Choroid plexus epithelial cell (primary cell): ENCODE measurements at regions not wholly inside any gene's neighbourhood (a gene's known extent, or its start where the extent isn't known, plus 50 kb on each side); places are given as distances from the start of the nearest gene placed in this dataset.

Experiments used
- DNase-seq: peaks from one replicate; pipeline ENCODE4 v3.0.0-alpha.2; 2010; ENCODE audit warnings: low read depth
- H3K4me3 ChIP-seq: 2 replicates; pipeline ENCODE4 v1.5.1; 2011; ENCODE audit warnings: low read depth, mild to moderate bottlenecking, control low read depth, low read length, moderate library complexity
- CTCF ChIP-seq: conservative IDR thresholded peaks from 2 replicates; pipeline ENCODE4 v1.5.1; 2011; ENCODE audit warnings: low read depth, mild to moderate bottlenecking, control low read depth, inconsistent platforms, low read length, moderate library complexity

DNA sequence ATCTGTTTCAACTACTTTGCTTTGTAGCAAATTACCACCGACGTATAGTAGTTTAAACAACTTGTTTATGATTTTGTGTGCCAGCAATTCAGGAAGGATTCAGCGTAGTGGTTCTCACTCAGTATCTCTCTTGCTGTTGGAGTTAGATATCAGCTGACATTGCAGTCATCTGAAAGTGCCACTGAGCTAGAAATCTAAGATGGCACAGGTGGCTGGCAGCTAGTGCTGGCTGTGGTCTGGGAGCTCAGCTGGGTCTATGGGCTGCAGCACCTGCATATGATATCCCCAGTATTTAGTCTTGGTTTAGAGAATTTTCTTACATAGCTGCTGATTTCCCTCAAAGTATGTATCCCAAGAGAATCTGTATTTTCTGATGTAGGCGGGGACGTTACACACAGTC is 235.6 kb downstream of the SCG2 start:
- TF ChIP-seq CTCF, result no peak
- DNase-seq, result no peak
- no peak overlapping the region for H3K4me3 ChIP-seq

DNA sequence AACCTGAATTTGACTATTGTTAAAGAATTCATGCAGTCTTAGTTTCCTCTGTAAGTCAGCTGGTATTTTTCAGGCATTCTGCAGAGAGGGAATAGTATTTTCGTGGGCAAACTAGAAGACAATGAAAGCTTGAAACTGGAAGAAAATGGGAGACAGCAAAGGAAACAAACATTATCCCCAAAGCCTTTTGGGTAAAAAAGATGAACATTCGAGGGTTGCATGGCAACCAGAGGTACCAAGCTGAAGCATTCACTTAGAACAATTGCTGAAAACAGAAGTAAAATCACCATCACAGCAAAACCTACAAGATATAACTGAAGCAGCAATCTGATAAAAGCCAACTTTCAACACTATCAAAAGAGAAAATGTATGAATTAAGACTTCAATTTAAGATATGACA is 233.7 kb downstream of the SCG2 start:
- no peak overlapping the region for H3K4me3 ChIP-seq
- no peak for DNase-seq

DNA sequence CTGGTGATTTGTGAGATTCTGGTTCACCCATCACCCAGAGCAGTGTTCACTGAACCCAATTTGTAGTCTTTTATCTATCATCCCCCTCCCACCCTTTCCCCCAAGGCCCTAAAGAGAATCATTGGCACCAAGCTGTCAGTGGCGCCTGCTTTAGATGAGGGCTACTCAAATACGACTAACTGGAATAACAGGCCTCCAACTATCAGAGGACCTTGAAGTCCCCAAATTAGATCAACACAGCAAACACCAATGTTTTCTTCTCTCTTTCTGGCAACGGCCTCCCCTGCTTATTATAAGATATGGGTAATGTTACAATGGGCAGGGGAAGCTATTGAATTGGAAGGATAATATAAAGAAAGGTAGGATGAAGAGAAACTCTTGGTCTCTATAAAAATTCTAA is 232.3 kb downstream of the SCG2 start:
- no peak for DNase-seq
- no peak overlapping the region for H3K4me3 ChIP-seq
- TF ChIP-seq CTCF, result no peak

More for the DNA sequence above, 233.7 kb downstream of the SCG2 start:
- no peak for TF ChIP-seq CTCF

- TF ChIP-seq CTCF, result no peak
Observed at GRCh38 chr2:223383315-223383714, 218.8 kb downstream of the SCG2 start.

DNA sequence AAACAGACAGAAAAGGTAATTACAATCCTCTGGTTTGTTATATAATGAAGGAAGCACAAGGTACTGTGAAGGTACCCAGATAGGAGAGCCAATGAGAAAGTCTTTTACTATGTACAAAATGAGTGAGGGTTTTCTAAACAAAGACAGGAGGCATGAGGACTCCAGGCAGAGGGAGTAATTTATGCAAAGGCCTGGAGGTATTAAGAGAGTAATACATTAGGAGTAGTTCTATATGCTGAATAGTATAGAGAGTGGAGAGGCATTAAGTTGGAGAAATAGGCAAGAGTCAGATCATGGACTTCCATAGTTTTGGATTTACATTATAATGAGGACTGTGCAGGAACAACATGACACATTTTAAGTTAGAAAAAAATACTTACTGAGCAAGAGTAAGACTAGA is 216.0 kb downstream of the SCG2 start:
- no peak for TF ChIP-seq CTCF
- H3K4me3 ChIP-seq, result no peak overlapping the region
- DNase-seq, result no peak

More at GRCh38 chr2:223383315-223383714, 218.8 kb downstream of the SCG2 start:
- H3K4me3 ChIP-seq, result no peak overlapping the region
- no peak for DNase-seq

DNA sequence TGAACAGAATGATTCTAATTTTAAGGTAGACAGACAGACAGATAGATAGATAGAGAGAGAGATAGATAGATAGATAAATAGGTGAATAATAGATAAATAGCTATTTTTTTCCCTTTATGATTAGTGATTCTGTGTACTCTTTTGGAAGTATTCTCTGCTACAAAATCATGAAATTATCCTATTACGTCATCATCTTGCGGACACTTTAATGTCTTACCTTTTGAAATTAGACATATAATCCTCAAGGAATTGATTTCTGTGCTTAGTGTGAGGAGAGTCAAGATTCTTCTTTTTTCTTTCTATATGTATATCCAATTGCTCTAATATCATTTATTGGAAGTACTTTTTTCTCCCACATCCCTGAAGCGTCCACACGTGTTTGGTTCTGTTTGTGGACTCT is 215.2 kb downstream of the SCG2 start:
- H3K4me3 ChIP-seq, result no peak overlapping the region
- no peak for DNase-seq
- TF ChIP-seq CTCF, result no peak

DNA sequence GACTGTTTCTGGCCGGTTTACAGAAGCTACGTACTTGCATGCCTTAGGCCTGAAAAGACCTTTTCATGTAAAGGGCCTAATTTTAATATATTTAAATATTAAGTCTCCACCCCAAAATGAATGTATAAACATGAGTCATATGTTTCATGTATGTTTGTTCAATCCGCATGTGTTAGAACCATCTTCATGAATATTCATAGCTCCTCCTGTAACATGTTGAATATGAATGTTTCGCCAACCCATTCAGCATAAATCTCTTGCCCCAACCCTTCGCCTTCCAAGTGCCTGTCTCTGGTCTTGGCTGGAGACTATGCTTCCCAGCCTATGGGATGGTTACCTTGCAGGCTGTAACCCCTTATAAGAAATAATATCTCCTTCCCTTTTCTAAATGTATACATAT is 212.5 kb downstream of the SCG2 start:
- H3K4me3 ChIP-seq, result no peak overlapping the region
- DNase-seq, result no peak
- no peak for TF ChIP-seq CTCF
